GM23338 (cell line): ENCODE measurements at regions not wholly inside any gene's neighbourhood (a gene's known extent, or its start where the extent isn't known, plus 50 kb on each side); places are given as distances from the start of the nearest gene placed in this dataset.

ENCODE experiments used
- CREB1 ChIP-seq: fragments of 250-450 bp; sonication (Bioruptor Pico); IDR thresholded peaks from 2 replicates; pipeline ENCODE4 v1.5.0; 2020; ENCODE audit warnings: low read depth, mild to moderate bottlenecking, moderate library complexity
- EZH2 ChIP-seq: fragments of 200-600 bp; sonication (generic); IDR thresholded peaks from one replicate; pipeline ENCODE4 v1.8.0; 2017; ENCODE audit warnings: antibody characterized with exemption, mild to moderate bottlenecking, low read depth; ENCODE audit not compliant: unreplicated experiment
- REST ChIP-seq: IDR thresholded peaks from one replicate; pipeline ENCODE4 v1.6.1; 2018; ENCODE audit warnings: antibody characterized with exemption; ENCODE audit not compliant: unreplicated experiment
- TF ChIP-seq, protein P1 (sequence below), 2 experiments: fragments of 200-600 bp in 1 of 2; sonication (generic) in 1 of 2; conservative IDR thresholded peaks; 2 replicates each; pipeline versions ENCODE4 v1.5.1 to v1.6.1; 2016 to 2017; ENCODE audit warnings: antibody characterized with exemption in 2 of 2, low read depth in 2 of 2, mild to moderate bottlenecking in 2 of 2, moderate library complexity in 1 of 2

DNA sequence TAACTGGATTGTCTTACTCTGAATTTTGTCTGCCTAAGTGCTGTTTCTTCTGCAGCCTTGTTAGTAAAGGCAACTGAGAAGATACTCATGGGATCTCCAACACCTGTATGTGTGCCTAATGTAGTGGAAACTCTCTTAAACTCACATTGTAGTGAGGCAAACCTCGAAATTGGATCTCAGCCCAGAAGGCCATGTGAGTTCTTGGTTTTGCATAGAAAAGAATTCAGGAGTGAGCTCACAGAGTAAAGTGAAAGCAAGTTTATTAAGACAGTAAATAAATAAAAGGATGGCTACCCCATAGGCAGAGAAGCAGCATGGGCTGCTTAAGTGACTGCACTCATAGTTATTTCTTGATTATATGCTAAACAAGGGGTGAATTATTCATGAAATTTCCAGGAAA, 1344.7 kb downstream of the NCAM2 start:
- TF ChIP-seq REST = no peak
- TF ChIP-seq, protein P1, sequence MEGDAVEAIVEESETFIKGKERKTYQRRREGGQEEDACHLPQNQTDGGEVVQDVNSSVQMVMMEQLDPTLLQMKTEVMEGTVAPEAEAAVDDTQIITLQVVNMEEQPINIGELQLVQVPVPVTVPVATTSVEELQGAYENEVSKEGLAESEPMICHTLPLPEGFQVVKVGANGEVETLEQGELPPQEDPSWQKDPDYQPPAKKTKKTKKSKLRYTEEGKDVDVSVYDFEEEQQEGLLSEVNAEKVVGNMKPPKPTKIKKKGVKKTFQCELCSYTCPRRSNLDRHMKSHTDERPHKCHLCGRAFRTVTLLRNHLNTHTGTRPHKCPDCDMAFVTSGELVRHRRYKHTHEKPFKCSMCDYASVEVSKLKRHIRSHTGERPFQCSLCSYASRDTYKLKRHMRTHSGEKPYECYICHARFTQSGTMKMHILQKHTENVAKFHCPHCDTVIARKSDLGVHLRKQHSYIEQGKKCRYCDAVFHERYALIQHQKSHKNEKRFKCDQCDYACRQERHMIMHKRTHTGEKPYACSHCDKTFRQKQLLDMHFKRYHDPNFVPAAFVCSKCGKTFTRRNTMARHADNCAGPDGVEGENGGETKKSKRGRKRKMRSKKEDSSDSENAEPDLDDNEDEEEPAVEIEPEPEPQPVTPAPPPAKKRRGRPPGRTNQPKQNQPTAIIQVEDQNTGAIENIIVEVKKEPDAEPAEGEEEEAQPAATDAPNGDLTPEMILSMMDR (conservative IDR thresholded peaks at IDR 0.05; ENCODE audit: low read depth in 2 of 2) = no peak
- no peak for TF ChIP-seq EZH2
- TF ChIP-seq CREB1 = no peak
